ENCODE measurements at regions not wholly inside any gene's neighbourhood (a gene's known extent, or its start where the extent isn't known, plus 50 kb on each side); places are given as distances from the start of the nearest gene placed in this dataset.

- no peak for DNase-seq
Measured at GRCh38 chr22:49582678-49583077, 245.0 kb downstream of the BRD1 start.

GRCh38 chr22:49582181-49582580 is 245.5 kb downstream of the BRD1 start:
- no peak for DNase-seq

DNA sequence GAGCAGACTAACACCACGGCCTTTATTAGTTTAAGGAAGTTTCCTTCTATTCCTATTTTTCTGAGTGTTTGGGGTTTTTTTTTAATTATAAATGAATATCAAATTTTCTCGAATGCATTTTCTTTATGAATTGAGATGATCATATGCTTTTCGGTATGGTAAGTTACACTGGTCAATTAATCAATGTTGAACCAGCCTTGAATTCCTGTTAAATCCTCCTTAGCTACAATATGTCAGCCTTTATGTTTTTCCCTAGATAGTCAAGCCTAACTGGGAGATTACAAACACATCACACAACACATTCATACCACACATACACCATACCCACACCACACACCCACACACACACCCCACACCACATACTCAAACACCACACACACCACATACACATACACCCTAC is 247.6 kb downstream of the BRD1 start:
- DNase-seq, result no peak

GRCh38 chr22:49577168-49578060 is 250.3 kb downstream of the BRD1 start:
- no peak for DNase-seq

GRCh38 chr22:49576241-49577141 is 251.2 kb downstream of the BRD1 start:
- no peak for DNase-seq

DNA sequence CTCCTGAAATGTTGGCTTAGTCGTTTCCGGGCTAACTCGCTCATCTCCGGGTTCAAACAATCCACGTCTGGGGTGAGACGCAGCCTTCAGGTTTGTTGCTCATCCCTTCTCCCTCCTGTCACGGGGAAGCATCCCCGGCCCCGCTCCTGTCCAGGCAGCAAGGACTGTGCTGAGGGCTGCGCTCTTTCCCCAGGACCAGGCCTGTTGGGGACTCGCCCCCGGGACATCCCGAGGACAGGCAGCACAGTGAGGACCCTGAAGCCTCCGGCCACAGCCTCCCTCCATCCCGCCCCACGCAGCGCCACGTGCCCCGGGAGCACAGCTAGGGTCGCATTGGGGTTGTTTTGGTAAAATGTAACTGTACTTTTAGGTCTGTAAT is 252.0 kb downstream of the BRD1 start:
- no peak for DNase-seq

DNA sequence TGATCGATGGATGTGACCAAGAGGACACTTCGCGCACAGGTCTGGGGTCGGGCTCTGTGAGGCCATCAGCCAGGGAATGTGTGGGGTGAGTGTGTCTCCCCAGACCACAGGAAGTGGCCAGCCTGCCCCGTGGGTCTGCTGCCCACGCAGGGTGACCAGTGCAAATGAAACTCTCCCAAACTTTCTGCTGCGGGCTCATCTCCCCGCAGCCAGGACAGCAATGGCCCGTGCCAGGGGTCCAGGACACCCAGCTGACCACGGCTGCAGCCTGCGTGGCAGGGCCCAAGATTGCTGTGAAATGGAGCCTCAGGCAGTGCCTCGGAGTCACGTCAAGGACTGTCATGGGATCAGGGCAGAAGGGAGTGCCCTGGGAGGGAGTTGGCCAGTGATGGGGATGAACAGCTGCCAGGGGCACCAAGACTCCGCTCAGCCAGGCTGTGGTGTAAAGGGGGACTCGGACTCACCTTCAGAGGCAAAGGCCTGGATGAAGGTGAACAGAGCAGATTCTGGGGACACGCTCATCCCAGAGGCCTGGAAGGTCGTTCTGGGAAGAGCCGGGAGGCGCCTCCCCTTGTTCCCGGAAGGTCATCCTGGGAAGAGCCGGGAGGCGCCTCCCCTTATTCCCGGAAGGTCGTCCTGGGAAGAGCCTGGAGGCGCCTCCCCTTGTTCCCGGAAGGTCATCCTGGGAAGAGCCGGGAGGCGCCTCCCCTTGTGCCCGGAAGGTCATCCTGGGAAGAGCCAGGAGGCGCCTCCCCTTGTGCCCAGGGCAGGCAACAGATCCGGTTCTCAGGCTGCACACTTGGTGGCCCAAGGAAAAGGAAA is 252.6 kb downstream of the BRD1 start:
- DNase-seq, result no peak

DNA sequence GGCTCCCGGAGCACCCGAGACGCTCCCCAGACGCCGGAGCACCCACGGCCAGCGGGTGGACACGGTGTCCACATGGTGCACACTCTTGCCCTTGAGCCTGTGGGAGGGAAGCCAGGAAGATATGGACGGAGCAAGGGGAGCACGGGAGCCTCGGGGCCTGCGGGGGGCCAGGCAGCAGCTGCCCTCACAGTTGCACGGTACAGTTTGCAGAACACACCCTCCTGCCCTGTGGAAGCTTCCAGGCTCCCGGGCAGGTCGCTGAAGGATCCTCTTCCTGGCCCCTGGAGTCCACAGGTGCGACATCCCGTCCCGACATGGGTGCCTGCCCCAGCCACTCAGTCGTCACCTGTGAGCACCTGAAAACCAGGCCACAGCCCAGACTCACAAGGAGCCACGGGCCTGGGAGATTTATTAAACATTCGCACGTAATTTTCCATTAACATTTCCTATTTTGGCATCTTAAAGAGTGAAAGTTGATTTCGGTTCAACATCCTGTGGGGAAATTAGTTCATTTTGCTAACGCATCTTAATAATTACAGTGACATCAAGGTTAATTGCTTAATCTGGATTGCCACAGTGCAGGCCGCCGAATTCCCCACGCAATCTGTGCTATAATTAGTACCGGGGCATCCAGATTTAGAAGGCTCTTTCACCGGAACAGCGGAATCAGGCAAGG is 253.3 kb downstream of the BRD1 start:
- DNase-seq, result no peak

- no peak for DNase-seq
Measured at GRCh38 chr22:49573109-49573765, 254.4 kb downstream of the BRD1 start.

GRCh38 chr22:49571326-49571725 is 256.3 kb downstream of the BRD1 start:
- DNase-seq, result no peak

DNA sequence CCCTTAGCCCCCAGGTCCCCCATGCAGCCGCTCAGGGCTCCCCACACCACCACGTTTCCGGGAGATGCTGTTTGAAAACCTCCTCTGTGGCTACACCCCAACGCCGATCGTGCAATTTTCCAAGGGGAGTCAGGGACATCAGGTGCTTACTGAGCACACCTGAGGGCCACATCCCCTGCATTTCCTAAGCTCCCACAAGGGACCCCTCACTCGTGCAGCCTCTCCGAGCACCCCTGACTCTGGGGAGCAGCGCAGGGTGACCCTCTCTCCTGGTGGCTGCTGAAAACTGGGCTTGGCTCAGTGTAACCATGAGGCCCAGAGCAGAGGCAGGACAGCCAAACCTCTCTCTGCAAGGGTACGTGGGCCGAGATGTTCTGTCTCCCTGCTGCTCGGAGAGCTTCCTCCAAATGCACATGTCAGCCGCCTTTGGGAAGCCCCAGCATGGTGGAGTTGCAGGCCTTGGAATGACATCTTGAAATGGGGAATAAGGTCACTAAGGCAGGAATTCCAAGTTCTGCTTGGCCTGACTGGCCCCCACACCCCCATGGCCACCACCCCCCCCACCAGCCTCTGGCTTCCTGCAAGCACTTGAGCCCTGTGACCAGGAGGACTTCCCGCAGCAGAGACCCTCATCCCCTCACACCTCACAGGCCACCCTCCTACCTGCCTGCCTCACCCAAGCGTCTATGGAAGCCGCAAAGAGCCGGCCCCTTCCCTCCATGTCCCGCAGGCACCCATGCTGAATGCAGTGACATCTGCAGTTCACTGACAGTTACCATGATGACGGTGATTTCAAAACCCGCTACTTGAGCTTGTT is 257.4 kb downstream of the BRD1 start:
- no peak for DNase-seq

GRCh38 chr22:49569286-49570031 is 258.2 kb downstream of the BRD1 start:
- DNase-seq, result no peak

- DNase-seq, result no peak
Measured at GRCh38 chr22:49568751-49569285, 258.9 kb downstream of the BRD1 start.

- DNase-seq, result no peak
Measured at GRCh38 chr22:49567899-49568750, 259.5 kb downstream of the BRD1 start.

DNA sequence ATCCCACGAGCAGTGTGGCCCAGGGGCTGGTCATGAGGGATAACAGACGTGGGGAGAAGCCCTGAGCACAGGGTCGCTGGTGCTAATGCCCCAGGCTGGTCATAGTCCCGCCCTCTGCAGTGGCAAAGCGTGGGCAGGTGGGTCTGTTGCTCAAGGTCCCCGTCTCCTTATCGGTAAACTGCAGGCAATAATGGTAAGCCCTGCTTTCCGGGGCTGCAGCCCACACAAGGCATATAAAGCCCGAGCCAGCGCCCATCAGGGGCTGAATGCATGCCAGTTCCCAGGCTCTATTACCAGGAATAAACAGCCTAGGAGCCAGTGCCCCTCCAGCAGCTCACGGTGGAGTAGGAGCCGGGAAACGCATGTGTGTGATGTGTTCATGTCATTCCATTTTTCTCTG is 261.0 kb downstream of the BRD1 start:
- DNase-seq, result no peak

GRCh38 chr22:49566141-49566541 is 261.5 kb downstream of the BRD1 start:
- DNase-seq, result no peak

DNA sequence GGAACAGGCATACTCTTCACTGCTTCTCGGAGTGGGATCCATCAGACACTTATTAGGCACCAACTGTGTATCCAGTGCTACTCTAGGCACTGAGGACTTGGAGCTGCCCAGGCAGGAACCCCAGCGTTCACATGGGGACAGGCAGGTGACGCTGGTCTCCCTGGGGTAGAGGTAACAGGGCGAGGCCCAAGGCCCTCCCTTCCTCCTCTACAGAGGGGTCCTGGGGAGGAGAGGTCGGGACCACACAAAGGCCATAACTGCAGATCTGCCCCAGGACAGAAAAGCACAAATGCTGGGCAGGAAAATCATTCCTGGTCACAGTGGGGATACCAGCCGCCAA is 262.2 kb downstream of the BRD1 start:
- DNase-seq, result no peak

GRCh38 chr22:49564666-49565515 is 262.8 kb downstream of the BRD1 start:
- DNase-seq, result no peak

Data from NCI-H2171 (cell line).